ENCODE measurements at regions not wholly inside any gene's neighbourhood (a gene's known extent, or its start where the extent isn't known, plus 50 kb on each side); places are given as distances from the start of the nearest gene placed in this dataset.

DNA sequence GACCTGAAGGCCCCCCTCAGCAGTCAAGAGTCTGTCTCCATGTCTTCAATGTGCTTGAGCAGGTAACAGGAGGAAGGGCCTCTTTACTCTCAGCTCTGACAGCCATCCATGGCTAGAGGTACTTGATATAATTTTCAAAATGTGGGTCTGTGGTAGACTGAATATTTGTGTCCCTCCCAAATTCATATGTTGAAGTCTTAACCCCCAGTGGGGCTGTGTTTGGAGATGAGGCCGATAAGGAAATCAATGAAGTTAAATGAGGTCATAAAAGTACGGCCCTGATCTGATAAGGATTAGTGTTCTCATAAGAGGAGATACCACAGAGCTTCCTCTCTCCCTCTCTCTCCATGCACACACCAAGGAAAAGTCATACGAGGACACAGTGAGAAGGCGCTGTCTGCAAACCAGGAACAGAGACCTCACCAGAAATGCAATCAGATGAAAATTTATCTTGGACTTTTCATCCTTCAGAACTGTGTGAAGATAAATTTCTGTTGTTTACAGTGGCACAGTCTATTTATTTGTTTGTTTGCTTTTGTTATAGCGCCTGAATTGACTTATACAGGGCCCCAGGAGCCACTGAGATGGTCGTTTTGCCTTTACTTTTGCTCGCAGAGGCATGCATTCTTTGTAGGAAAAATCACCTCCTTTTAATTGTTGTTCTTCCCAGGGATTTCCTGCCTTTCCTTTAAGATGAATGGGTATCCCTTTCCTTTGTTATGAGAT, 274.8 kb upstream of the TRIB2 start:
- Histone ChIP-seq H3K27me3 (no peaks in the 10 kb centered on the region), H3K27ac (no peak overlapping the region), H3K4me1 (peaks cover 19% of the 10 kb centered on the region), H3K36me3 (no peaks in the 10 kb centered on the region), H3K4me3 (no peak overlapping the region), H3K9me3 (no peaks in the 10 kb centered on the region)
- TF ChIP-seq POLR2A (IDR thresholded peaks at IDR 0.05) (no peak), POLR2AphosphoS5 (IDR thresholded peaks at IDR 0.05; ENCODE audit: insufficient read depth in 1 of 2, low read depth in 1 of 2) (no peak)
- TF ChIP-seq, protein P1, sequence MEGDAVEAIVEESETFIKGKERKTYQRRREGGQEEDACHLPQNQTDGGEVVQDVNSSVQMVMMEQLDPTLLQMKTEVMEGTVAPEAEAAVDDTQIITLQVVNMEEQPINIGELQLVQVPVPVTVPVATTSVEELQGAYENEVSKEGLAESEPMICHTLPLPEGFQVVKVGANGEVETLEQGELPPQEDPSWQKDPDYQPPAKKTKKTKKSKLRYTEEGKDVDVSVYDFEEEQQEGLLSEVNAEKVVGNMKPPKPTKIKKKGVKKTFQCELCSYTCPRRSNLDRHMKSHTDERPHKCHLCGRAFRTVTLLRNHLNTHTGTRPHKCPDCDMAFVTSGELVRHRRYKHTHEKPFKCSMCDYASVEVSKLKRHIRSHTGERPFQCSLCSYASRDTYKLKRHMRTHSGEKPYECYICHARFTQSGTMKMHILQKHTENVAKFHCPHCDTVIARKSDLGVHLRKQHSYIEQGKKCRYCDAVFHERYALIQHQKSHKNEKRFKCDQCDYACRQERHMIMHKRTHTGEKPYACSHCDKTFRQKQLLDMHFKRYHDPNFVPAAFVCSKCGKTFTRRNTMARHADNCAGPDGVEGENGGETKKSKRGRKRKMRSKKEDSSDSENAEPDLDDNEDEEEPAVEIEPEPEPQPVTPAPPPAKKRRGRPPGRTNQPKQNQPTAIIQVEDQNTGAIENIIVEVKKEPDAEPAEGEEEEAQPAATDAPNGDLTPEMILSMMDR (IDR thresholded peaks at IDR 0.05) = no peak
- intact Hi-C loops (cut with DNase I) = no loop called here
- DNase-seq (ENCODE audit: extremely low spot score in 2 of 2) = no peak

DNA sequence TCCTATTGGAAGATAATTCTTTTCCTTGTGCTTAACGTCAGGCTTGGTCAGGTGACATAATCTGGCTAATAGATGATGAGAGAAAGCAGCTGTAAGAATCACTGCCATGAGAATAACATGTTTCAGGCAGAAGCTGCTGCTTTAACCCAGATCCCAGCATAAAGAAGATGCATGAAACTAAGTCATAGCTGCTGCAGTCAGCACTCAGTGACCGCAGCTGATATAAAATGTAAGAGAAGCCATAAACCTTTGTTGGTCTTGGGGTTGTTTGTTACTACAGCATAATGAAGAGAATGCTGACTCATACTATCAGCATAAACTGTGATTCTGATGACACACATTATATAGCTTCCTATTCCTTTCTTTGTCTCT, 274.3 kb upstream of the TRIB2 start:
- H3K4me1 ChIP-seq = peaks cover 19% of the 10 kb centered on the region
- no peak for DNase-seq (ENCODE audit: extremely low spot score in 2 of 2)
- no peaks in the 10 kb centered on the region for H3K9me3 ChIP-seq
- H3K27ac ChIP-seq = no peak overlapping the region
- intact Hi-C loops (cut with DNase I) = no loop called here
- no peaks in the 10 kb centered on the region for H3K36me3 ChIP-seq
- TF ChIP-seq POLR2AphosphoS5 (IDR thresholded peaks at IDR 0.05; ENCODE audit: insufficient read depth in 1 of 2, low read depth in 1 of 2) (no peak), POLR2A (IDR thresholded peaks at IDR 0.05) (no peak)
- TF ChIP-seq, protein P1 (IDR thresholded peaks at IDR 0.05) = no peak
- H3K4me3 ChIP-seq = no peak overlapping the region
- no peaks in the 10 kb centered on the region for H3K27me3 ChIP-seq

DNA sequence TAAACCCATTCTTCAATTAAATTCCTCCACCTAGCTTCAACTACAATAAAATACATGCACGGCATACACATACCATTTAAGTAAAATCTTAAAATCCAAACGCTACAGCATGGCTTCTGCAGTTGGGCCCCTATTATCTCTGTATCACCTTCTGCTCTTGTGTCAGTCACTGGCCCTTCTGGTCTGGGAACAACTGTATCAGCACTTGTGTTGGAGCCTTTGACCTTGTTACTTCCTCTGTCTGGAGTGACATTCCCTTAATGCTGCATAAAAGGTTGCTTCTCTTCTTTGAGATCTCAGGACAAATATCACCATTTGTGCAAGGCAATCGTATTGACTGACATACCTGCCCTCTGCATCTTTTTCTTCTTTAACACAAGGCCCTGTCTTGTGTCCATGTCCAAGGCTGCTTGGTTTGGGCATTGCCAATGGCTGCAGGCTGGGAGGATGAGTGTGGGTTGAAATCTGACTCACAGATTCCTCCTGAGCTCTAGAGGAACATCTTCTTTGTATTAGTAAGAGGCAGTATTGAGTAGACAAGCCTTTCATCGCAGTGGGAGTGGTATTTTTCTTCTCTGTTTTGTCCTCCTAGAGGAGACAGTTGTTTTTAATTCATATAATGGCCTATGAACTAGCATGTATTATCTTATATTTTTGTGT, 267.8 kb upstream of the TRIB2 start:
- DNase-seq (ENCODE audit: extremely low spot score in 2 of 2) = no peak

DNA sequence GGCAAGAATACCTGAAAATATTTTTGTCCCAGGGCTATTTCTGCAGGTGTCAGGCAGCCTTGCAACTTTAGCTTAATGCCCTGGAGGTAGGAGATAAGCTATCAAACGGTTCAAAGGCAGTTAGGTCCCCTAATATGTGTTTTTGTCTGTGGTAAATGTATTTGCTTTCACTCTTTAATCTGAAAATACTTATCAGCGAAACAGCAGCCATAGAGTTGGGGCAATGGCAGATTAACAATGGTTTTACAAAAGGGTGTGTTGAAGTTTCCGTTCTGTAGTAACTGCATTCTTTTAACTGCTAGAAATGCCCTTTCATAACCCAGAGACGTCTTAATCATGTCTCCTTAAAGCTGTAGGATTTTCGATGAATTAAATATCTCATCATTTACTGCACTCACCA, 265.0 kb upstream of the TRIB2 start:
- H3K27ac ChIP-seq = no peak overlapping the region
- no peak for DNase-seq (ENCODE audit: extremely low spot score in 2 of 2)
- TF ChIP-seq, protein P1 (IDR thresholded peaks at IDR 0.05) = no peak
- no peak for TF ChIP-seq POLR2AphosphoS5 (IDR thresholded peaks at IDR 0.05; ENCODE audit: insufficient read depth in 1 of 2, low read depth in 1 of 2)
- no peaks in the 10 kb centered on the region for H3K27me3 ChIP-seq
- H3K4me3 ChIP-seq = no peak overlapping the region
- intact Hi-C loops (cut with DNase I) = no loop called here
- no peaks in the 10 kb centered on the region for H3K9me3 ChIP-seq
- no peaks in the 10 kb centered on the region for H3K36me3 ChIP-seq
- peaks cover 16% of the 10 kb centered on the region for H3K4me1 ChIP-seq

More for the DNA sequence above, 267.8 kb upstream of the TRIB2 start:
- TF ChIP-seq POLR2AphosphoS5 (IDR thresholded peaks at IDR 0.05; ENCODE audit: insufficient read depth in 1 of 2, low read depth in 1 of 2) (no peak), POLR2A (IDR thresholded peaks at IDR 0.05) (no peak)
- TF ChIP-seq, protein P1 (IDR thresholded peaks at IDR 0.05) = no peak
- no peaks in the 10 kb centered on the region for H3K4me1 ChIP-seq
- H3K4me3 ChIP-seq = no peak overlapping the region
- H3K9me3 ChIP-seq = no peaks in the 10 kb centered on the region
- H3K36me3 ChIP-seq = no peaks in the 10 kb centered on the region
- no peaks in the 10 kb centered on the region for H3K27me3 ChIP-seq
- H3K27ac ChIP-seq = no peak overlapping the region
- intact Hi-C loops (cut with DNase I) = no loop called here

DNA sequence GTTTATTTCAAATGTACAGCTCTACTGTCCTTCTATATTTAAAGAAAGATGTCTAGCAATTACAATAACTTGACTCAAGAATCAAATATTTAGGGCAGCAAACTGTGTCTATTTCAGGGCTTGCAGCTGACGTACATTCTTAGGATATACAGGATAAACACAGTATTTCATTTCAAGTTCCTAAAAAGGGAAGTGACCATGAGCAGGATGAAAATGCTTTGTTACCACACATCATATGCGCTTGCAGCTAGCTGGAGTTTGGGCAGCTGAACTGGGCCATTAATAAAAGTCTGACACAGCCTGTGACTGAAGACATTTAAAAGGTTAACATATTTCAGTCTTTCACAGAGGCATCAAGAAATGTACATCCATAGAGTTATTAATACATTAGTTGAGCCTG, 264.6 kb upstream of the TRIB2 start:
- no peaks in the 10 kb centered on the region for H3K36me3 ChIP-seq
- H3K27ac ChIP-seq = no peak overlapping the region
- no peak for TF ChIP-seq POLR2AphosphoS5 (IDR thresholded peaks at IDR 0.05; ENCODE audit: insufficient read depth in 1 of 2, low read depth in 1 of 2)
- TF ChIP-seq, protein P1 (IDR thresholded peaks at IDR 0.05) = no peak
- no peak for TF ChIP-seq POLR2A (IDR thresholded peaks at IDR 0.05)
- H3K27me3 ChIP-seq = no peaks in the 10 kb centered on the region
- peaks cover 20% of the 10 kb centered on the region for H3K4me1 ChIP-seq
- no peaks in the 10 kb centered on the region for H3K9me3 ChIP-seq
- no peak overlapping the region for H3K4me3 ChIP-seq
- intact Hi-C loops (cut with DNase I) = no loop called here
- DNase-seq (ENCODE audit: extremely low spot score in 2 of 2) = no peak
